Fibroblast of skin of scalp (primary cell): ENCODE measurements at regions not wholly inside any gene's neighbourhood (a gene's known extent, or its start where the extent isn't known, plus 50 kb on each side); places are given as distances from the start of the nearest gene placed in this dataset.

Experiments used
- DNase-seq: peaks from one replicate; pipeline ENCODE4 v3.0.0-alpha.2; 2013

GRCh38 chr16:66315210-66315825, 51.2 kb upstream of the CDH5 start:
- DNase-seq: peak; percentile 78

- DNase-seq: no peak
Measured at GRCh38 chr16:66311306-66311705, 55.2 kb upstream of the CDH5 start.

- no peak for DNase-seq
Measured at GRCh38 chr16:66309215-66309807, 57.2 kb upstream of the CDH5 start.

- DNase-seq: no peak
Measured at GRCh38 chr16:66308096-66308495, 58.4 kb upstream of the CDH5 start.

- no peak for DNase-seq
Measured at GRCh38 chr16:66306366-66307150, 59.9 kb upstream of the CDH5 start.

- no peak for DNase-seq
Measured at GRCh38 chr16:66304961-66305360, 61.5 kb upstream of the CDH5 start.

GRCh38 chr16:66304151-66304550, 62.3 kb upstream of the CDH5 start:
- DNase-seq: peak; percentile 17

GRCh38 chr16:66300501-66300900, 66.0 kb upstream of the CDH5 start:
- DNase-seq: no peak

- DNase-seq: no peak
Measured at GRCh38 chr16:66300037-66300436, 66.5 kb upstream of the CDH5 start.

- no peak for DNase-seq
Measured at GRCh38 chr16:66299349-66299748, 67.1 kb upstream of the CDH5 start.

GRCh38 chr16:66298571-66299120, 67.8 kb upstream of the CDH5 start:
- DNase-seq: no peak

GRCh38 chr16:66298006-66298405, 68.5 kb upstream of the CDH5 start:
- DNase-seq: no peak

- no peak for DNase-seq
Measured at GRCh38 chr16:66296591-66296990, 69.9 kb upstream of the CDH5 start.

- DNase-seq: no peak
Measured at GRCh38 chr16:66295761-66296546, 70.5 kb upstream of the CDH5 start.

- no peak for DNase-seq
Measured at GRCh38 chr16:66295213-66295612, 71.3 kb upstream of the CDH5 start.

- DNase-seq: no peak
Measured at GRCh38 chr16:66294507-66294906, 72.0 kb upstream of the CDH5 start.

- DNase-seq: no peak
Measured at GRCh38 chr16:66293932-66294331, 72.6 kb upstream of the CDH5 start.

GRCh38 chr16:66293207-66293735, 73.2 kb upstream of the CDH5 start:
- no peak for DNase-seq

- no peak for DNase-seq
Measured at GRCh38 chr16:66292241-66292935, 74.1 kb upstream of the CDH5 start.

- DNase-seq: no peak
Measured at GRCh38 chr16:66291833-66292232, 74.7 kb upstream of the CDH5 start.

GRCh38 chr16:66290431-66290830, 76.1 kb upstream of the CDH5 start:
- DNase-seq: no peak

GRCh38 chr16:66289986-66290385, 76.5 kb upstream of the CDH5 start:
- DNase-seq: no peak
